ENCODE measurements at regions not wholly inside any gene's neighbourhood (a gene's known extent, or its start where the extent isn't known, plus 50 kb on each side); places are given as distances from the start of the nearest gene placed in this dataset.
"Not testable (repeated sequence)": the region's sequence is repeated elsewhere in the genome, so short reads cannot be mapped to it uniquely, and the experiment has no call there.

- no peaks in the 10 kb centered on the region for H3K36me3 ChIP-seq (ENCODE audit: low read depth)
- CTCF ChIA-PET = no interaction called here
- no peaks in the 10 kb centered on the region for H4K20me1 ChIP-seq (ENCODE audit: insufficient read depth)
- no peak overlapping the region for H3K4me2 ChIP-seq
- H3K4me1 ChIP-seq (replicated peaks; ENCODE audit: insufficient read depth) = no peaks in the 10 kb centered on the region
- H3K27me3 ChIP-seq (ENCODE audit: insufficient read depth, low read depth) = no peaks in the 10 kb centered on the region
- H2AFZ ChIP-seq = no peak overlapping the region
- TF ChIP-seq EZH2 (IDR thresholded peaks at IDR 0.05; ENCODE audit: low read depth) (no peak), CTCF (conservative IDR thresholded peaks at IDR 0.05) (no peak)
- intact Hi-C loops (cut with micrococcal nuclease; ENCODE audit: unreplicated experiment) = no loop called here
- DNase-seq = no peak
- H3K9me2 ChIP-seq (ENCODE audit: insufficient read depth) = no peaks in the 10 kb centered on the region
- H3K27ac ChIP-seq = no peak overlapping the region
- H3K9me3 ChIP-seq (ENCODE audit: insufficient read depth, low read depth) = no peaks in the 10 kb centered on the region
- no peaks in the 10 kb centered on the region for H3F3A ChIP-seq (ENCODE audit: insufficient read depth, low read depth)
- H3K4me3 ChIP-seq = no peak overlapping the region
- POLR2A ChIA-PET (ENCODE audit: unreplicated experiment) = no interaction called here
- BruUV-seq (replicated peaks) = no TSS peak
- H3K79me2 ChIP-seq (ENCODE audit: low read depth) = no peaks in the 10 kb centered on the region
Measured at GRCh38 chr4:77453911-77454310, 151.7 kb upstream of the CXCL13 start.

DNA sequence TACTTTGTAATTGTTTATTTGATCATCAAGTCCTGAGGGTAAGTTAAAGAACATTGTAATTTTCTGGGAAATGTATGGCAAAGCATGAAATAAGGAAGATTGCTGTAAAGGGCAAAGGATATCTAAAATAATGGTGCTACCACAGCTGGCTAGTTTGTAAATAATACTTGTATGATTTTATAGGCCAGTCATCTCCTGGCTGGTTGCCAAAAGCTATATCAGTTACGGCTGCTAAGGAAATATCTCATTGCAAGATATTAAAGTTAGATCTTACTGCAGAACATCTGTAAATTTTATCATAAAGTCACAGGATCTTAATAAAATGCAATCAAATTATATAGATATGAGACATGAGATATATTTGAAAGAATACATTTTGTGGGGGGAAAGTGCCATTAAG, 150.8 kb upstream of the CXCL13 start:
- Histone ChIP-seq H3K79me2 (ENCODE audit: low read depth) (no peaks in the 10 kb centered on the region), H3K9me3 (ENCODE audit: insufficient read depth, low read depth) (no peaks in the 10 kb centered on the region), H3K36me3 (ENCODE audit: low read depth) (no peaks in the 10 kb centered on the region), H3K4me2 (no peak overlapping the region), H4K20me1 (ENCODE audit: insufficient read depth) (no peaks in the 10 kb centered on the region), H3K4me3 (no peak overlapping the region), H2AFZ (no peak overlapping the region), H3K27ac (no peak overlapping the region), H3K9me2 (ENCODE audit: insufficient read depth) (no peaks in the 10 kb centered on the region), H3K4me1 (replicated peaks; ENCODE audit: insufficient read depth) (no peaks in the 10 kb centered on the region), H3F3A (ENCODE audit: insufficient read depth, low read depth) (no peaks in the 10 kb centered on the region), H3K27me3 (ENCODE audit: insufficient read depth, low read depth) (no peaks in the 10 kb centered on the region)
- CTCF ChIA-PET = no interaction called here
- BruUV-seq (replicated peaks) = no TSS peak
- intact Hi-C loops (cut with micrococcal nuclease; ENCODE audit: unreplicated experiment) = no loop called here
- POLR2A ChIA-PET (ENCODE audit: unreplicated experiment) = interaction anchor here (0.6 kb wide), 1 partner anchor 40 kb away, joined by 4 read pairs; no protein-coding TSS in a partner anchor
- TF ChIP-seq EZH2 (IDR thresholded peaks at IDR 0.05; ENCODE audit: low read depth) (no peak), CTCF (conservative IDR thresholded peaks at IDR 0.05) (no peak)
- no peak for DNase-seq

DNA sequence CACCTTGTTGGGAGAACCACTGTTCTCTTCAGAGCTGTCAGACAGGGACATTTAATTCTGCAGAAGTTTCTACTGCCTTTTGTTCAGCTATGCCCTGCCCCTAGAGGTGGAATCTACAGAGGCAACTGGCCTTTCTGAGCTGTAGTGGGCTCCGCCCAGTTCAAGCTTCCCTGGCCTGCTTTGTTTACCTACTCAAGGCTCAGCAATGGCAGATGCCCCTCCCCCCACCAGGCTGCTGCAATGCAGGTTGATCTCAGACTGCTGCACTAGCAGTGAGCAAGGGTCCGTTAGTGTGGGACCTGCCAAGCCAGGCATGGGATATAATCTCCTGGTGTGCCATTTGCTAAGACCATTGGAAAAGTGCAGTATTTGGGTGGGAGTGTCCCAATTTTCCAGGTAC, 141.5 kb upstream of the CXCL13 start:
- H3K4me2 ChIP-seq; H3K27ac ChIP-seq; H3K9me3 ChIP-seq (ENCODE audit: insufficient read depth, low read depth); H3K36me3 ChIP-seq (ENCODE audit: low read depth); CTCF ChIA-PET; H3F3A ChIP-seq (ENCODE audit: insufficient read depth, low read depth); POLR2A ChIA-PET (ENCODE audit: unreplicated experiment); H2AFZ ChIP-seq; BruUV-seq (replicated peaks); H3K9me2 ChIP-seq (ENCODE audit: insufficient read depth); H3K27me3 ChIP-seq (ENCODE audit: insufficient read depth, low read depth); H3K4me1 ChIP-seq (replicated peaks; ENCODE audit: insufficient read depth); H3K4me3 ChIP-seq; H4K20me1 ChIP-seq (ENCODE audit: insufficient read depth); DNase-seq; H3K79me2 ChIP-seq (ENCODE audit: low read depth): not testable (repeated sequence)
- intact Hi-C loops (cut with micrococcal nuclease; ENCODE audit: unreplicated experiment) = loop anchor here (2.0 kb wide), 1 partner anchor 137 kb away; no protein-coding TSS in a partner anchor

GRCh38 chr4:77465271-77465670, 140.3 kb upstream of the CXCL13 start:
- Histone ChIP-seq H3K4me2 (no peak overlapping the region), H3K9me2 (ENCODE audit: insufficient read depth) (no peaks in the 10 kb centered on the region), H3K27ac (no peak overlapping the region), H3K9me3 (ENCODE audit: insufficient read depth, low read depth) (no peaks in the 10 kb centered on the region), H2AFZ (no peak overlapping the region), H3K4me3 (no peak overlapping the region), H3K4me1 (replicated peaks; ENCODE audit: insufficient read depth) (no peaks in the 10 kb centered on the region), H3K36me3 (ENCODE audit: low read depth) (no peaks in the 10 kb centered on the region), H3K79me2 (ENCODE audit: low read depth) (no peaks in the 10 kb centered on the region), H4K20me1 (ENCODE audit: insufficient read depth) (no peaks in the 10 kb centered on the region), H3F3A (ENCODE audit: insufficient read depth, low read depth) (no peaks in the 10 kb centered on the region), H3K27me3 (ENCODE audit: insufficient read depth, low read depth) (no peaks in the 10 kb centered on the region)
- intact Hi-C loops (cut with micrococcal nuclease; ENCODE audit: unreplicated experiment) = loop anchor here (2.0 kb wide), 1 partner anchor 136 kb away; no protein-coding TSS in a partner anchor
- peak; percentile 38; the same call in 1 of the 2 replicates for TF ChIP-seq CTCF (conservative IDR thresholded peaks at IDR 0.05)
- TF ChIP-seq EZH2 (IDR thresholded peaks at IDR 0.05; ENCODE audit: low read depth) = no peak
- no TSS peak for BruUV-seq (replicated peaks)
- CTCF ChIA-PET = interaction anchor here (1.1 to 1.2 kb wide), 2 partner anchors 132 to 136 kb away, joined by 3 to 5 read pairs; no protein-coding TSS in a partner anchor
- DNase-seq = no peak
- POLR2A ChIA-PET (ENCODE audit: unreplicated experiment) = no interaction called here

All from PC-9 (cell line).